PC-3 (cell line): ENCODE measurements at regions not wholly inside any gene's neighbourhood (a gene's known extent, or its start where the extent isn't known, plus 50 kb on each side); places are given as distances from the start of the nearest gene placed in this dataset.
A peak's percentile ranks its signal among the peaks of the same experiment; 100 is the strongest.
"Not testable (repeated sequence)": the region's sequence is repeated elsewhere in the genome, so short reads cannot be mapped to it uniquely, and the experiment has no call there.

Source experiments
- ATAC-seq: fragments of 200-7000 bp; cut with Tn5 transposase; 2 replicates; pipeline ENCODE4 v1.9.1; 2020; ENCODE audit warnings: mild to moderate bottlenecking, moderate library complexity
- BruUV-seq: library from RNA; stranded (reverse); fragments of 400-500 nt; replicated peaks from 2 replicates; lab custom pipeline; 2021; lab: Mats Ljungman, UMichigan
- CTCF ChIA-PET: fragments of 300-600 bp; sonication (Branson Sonifier 250); formaldehyde crosslinking; loops from one replicate; lab custom pipeline; 2022; ENCODE audit warnings: antibody characterized with exemption; lab: Charles Lee
- POLR2A ChIA-PET: fragments of 300-600 bp; sonication (Branson Sonifier 250); formaldehyde crosslinking; loops from one replicate; lab custom pipeline; 2022; ENCODE audit warnings: antibody characterized with exemption; ENCODE audit not compliant: unreplicated experiment; lab: Charles Lee
- DNase-seq: peaks from one replicate; pipeline ENCODE4 v3.0.0-alpha.2; 2015
- H2AFZ ChIP-seq: fragments of 300-600 bp; sonication (generic); 2 replicates; pipeline ENCODE4 v1.6.0; 2016; ENCODE audit warnings: antibody characterized with exemption, low read length
- H3F3A ChIP-seq: fragments of 300-600 bp; sonication (generic); one replicate; pipeline ENCODE4 v1.6.0; 2017; ENCODE audit warnings: antibody characterized with exemption, low read length, control low read depth, mild to moderate bottlenecking; ENCODE audit not compliant: unreplicated experiment
- H3K27ac ChIP-seq: fragments of 300-600 bp; sonication (generic); 2 replicates; pipeline ENCODE4 v1.5.1; 2016; ENCODE audit warnings: mild to moderate bottlenecking, low read length
- H3K27me3 ChIP-seq: fragments of 300-600 bp; sonication (generic); 2 replicates; pipeline ENCODE4 v1.6.1; 2016; ENCODE audit warnings: low read length, mixed read lengths
- H3K36me3 ChIP-seq: fragments of 300-600 bp; sonication (generic); 2 replicates; pipeline ENCODE4 v1.6.1; 2016; ENCODE audit warnings: low read depth, mixed run types, low read length, mixed read lengths
- H3K4me1 ChIP-seq: fragments of 300-600 bp; sonication (generic); 2 replicates; pipeline ENCODE4 v1.5.1; 2016; ENCODE audit warnings: low read length; ENCODE audit not compliant: insufficient read depth
- H3K4me2 ChIP-seq: fragments of 300-600 bp; sonication (generic); 2 replicates; pipeline ENCODE4 v1.6.0; 2016; ENCODE audit warnings: low read length
- H3K4me3 ChIP-seq: fragments of 300-600 bp; sonication (generic); 2 replicates; pipeline ENCODE4 v1.5.1; 2016; ENCODE audit warnings: mild to moderate bottlenecking, low read length, mixed read lengths
- H3K79me2 ChIP-seq: fragments of 300-600 bp; sonication (generic); 2 replicates; pipeline ENCODE4 v1.6.1; 2017; ENCODE audit warnings: low read length, mixed read lengths
- H3K9ac ChIP-seq: fragments of 300-600 bp; sonication (generic); 2 replicates; pipeline ENCODE4 v1.6.0; 2016; ENCODE audit warnings: mild to moderate bottlenecking, low read length
- H3K9me2 ChIP-seq: fragments of 300-600 bp; sonication (generic); replicated peaks from 2 replicates; pipeline ENCODE4 v1.6.1; 2016; ENCODE audit warnings: mixed run types, low read length, mixed read lengths
- H3K9me3 ChIP-seq: fragments of 300-600 bp; sonication (generic); 2 replicates; pipeline ENCODE4 v1.6.1; 2016; ENCODE audit warnings: low read length, mixed read lengths
- H4K20me1 ChIP-seq: fragments of 300-600 bp; sonication (generic); 2 replicates; pipeline ENCODE4 v1.6.1; 2016; ENCODE audit warnings: low read length, mixed read lengths
- EZH2 ChIP-seq: fragments of 300-600 bp; sonication (generic); IDR thresholded peaks from one replicate; pipeline ENCODE4 v1.6.1; 2017; ENCODE audit warnings: antibody characterized with exemption, mild to moderate bottlenecking, low read length; ENCODE audit not compliant: unreplicated experiment
- EZH2phosphoT487 ChIP-seq: fragments of 300-600 bp; sonication (generic); IDR thresholded peaks from 2 replicates; pipeline ENCODE4 v1.6.1; 2018; ENCODE audit warnings: mild to moderate bottlenecking, antibody characterized with exemption, low read length, borderline replicate concordance
- intact Hi-C: fragments of 100-400 bp; cut with micrococcal nuclease; formaldehyde crosslinking; loops from 2 replicates; pipeline ENCODE4 v1.9.0; 2023
- TF ChIP-seq, protein P1 (sequence below): fragments of 300-600 bp; sonication (generic); conservative IDR thresholded peaks from 2 replicates; pipeline ENCODE4 v1.5.1; 2017; ENCODE audit warnings: antibody characterized with exemption, low read depth, mild to moderate bottlenecking, low read length

- no peak overlapping the region for H2AFZ ChIP-seq
- CTCF ChIA-PET = no interaction called here
- no peak overlapping the region for H3K4me2 ChIP-seq
These were observed 166.1 kb downstream of the THBS2 start for GRCh38 chr6:169087443-169088041.

DNA sequence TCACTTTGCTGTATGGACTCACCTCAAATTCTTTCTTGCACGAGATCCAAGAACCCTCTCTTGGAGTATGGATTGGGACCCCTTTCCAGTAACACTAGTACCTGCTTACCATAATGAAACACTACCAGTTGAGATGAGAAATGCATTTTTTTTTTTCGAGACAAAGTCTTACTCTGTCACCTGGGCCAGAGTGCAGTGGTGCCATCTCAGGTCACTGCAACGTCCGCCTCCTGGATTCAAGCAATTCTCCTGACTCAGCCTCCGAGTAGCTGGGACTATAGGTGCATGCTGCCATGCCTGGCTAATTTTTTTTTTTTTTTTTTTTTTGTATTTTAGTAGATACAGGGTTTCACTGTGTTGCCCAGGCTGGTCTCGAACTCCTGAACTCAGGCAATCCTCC is 167.0 kb downstream of the THBS2 start:
- H2AFZ ChIP-seq, H3K27ac ChIP-seq, POLR2A ChIA-PET, H3K4me1 ChIP-seq, H3K9me3 ChIP-seq, intact Hi-C loops, DNase-seq, H3K9me2 ChIP-seq, H4K20me1 ChIP-seq, H3K9ac ChIP-seq, CTCF ChIA-PET, H3F3A ChIP-seq, H3K4me2 ChIP-seq, H3K79me2 ChIP-seq, H3K4me3 ChIP-seq, BruUV-seq, H3K27me3 ChIP-seq, ATAC-seq, H3K36me3 ChIP-seq: not testable (repeated sequence)

More at GRCh38 chr6:169087443-169088041, 166.1 kb downstream of the THBS2 start:
- H3K4me3 ChIP-seq = no peak overlapping the region
- no peaks in the 10 kb centered on the region for H3K36me3 ChIP-seq
- no peak overlapping the region for H3K9ac ChIP-seq
- no peaks in the 10 kb centered on the region for H3K27me3 ChIP-seq
- no peak for TF ChIP-seq EZH2
- TF ChIP-seq EZH2phosphoT487 = no peak
- TF ChIP-seq, protein P1, sequence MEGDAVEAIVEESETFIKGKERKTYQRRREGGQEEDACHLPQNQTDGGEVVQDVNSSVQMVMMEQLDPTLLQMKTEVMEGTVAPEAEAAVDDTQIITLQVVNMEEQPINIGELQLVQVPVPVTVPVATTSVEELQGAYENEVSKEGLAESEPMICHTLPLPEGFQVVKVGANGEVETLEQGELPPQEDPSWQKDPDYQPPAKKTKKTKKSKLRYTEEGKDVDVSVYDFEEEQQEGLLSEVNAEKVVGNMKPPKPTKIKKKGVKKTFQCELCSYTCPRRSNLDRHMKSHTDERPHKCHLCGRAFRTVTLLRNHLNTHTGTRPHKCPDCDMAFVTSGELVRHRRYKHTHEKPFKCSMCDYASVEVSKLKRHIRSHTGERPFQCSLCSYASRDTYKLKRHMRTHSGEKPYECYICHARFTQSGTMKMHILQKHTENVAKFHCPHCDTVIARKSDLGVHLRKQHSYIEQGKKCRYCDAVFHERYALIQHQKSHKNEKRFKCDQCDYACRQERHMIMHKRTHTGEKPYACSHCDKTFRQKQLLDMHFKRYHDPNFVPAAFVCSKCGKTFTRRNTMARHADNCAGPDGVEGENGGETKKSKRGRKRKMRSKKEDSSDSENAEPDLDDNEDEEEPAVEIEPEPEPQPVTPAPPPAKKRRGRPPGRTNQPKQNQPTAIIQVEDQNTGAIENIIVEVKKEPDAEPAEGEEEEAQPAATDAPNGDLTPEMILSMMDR = no peak
- H3K27ac ChIP-seq = no peak overlapping the region
- POLR2A ChIA-PET = no interaction called here
- peaks cover 3% of the 10 kb centered on the region; the same call in 1 of the 2 replicates for H3K4me1 ChIP-seq
- no peaks in the 10 kb centered on the region for H3K79me2 ChIP-seq
- DNase-seq (no peak), ATAC-seq (no peak)
- H3K9me3 ChIP-seq = no peaks in the 10 kb centered on the region
- no peaks in the 10 kb centered on the region for H3K9me2 ChIP-seq
- intact Hi-C loops = no loop called here
- no peaks in the 10 kb centered on the region for H3F3A ChIP-seq
- BruUV-seq = no TSS peak
- H4K20me1 ChIP-seq = no peaks in the 10 kb centered on the region

DNA sequence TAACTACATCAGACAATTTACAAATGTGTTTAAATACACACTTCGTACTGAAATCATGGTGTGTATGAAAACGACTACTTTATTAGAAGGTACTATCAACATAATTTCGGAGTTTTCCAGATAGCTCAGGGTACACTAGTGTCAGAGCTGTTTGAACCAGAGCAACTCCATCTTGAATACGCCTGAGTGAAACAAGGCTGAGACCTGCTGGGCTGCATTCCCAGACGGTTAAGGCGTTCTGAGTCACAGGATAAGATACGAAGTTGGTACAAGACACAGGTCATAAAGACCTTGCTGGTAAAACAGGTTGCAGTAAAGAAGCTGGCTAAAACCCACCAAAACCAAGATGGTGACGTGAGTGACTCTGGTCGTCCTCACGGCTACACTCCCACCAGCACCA is 167.6 kb downstream of the THBS2 start:
- ChIA-PET CTCF (no interaction called here), POLR2A (no interaction called here)
- DNase-seq (peak; percentile 61), ATAC-seq (no peak)
- Histone ChIP-seq H4K20me1 (no peaks in the 10 kb centered on the region), H2AFZ (0 out of 2 replicates have a peak overlapping the region, but pooled peaks have one; percentile 6), H3K9me2 (no peaks in the 10 kb centered on the region), H3K27ac (no peak overlapping the region), H3K27me3 (no peaks in the 10 kb centered on the region), H3K4me2 (no peak overlapping the region), H3K79me2 (no peaks in the 10 kb centered on the region), H3K36me3 (no peaks in the 10 kb centered on the region), H3K9ac (no peak overlapping the region), H3K9me3 (no peaks in the 10 kb centered on the region), H3K4me3 (no peak overlapping the region), H3K4me1 (peaks cover 3% of the 10 kb centered on the region; the same call in 1 of the 2 replicates), H3F3A (no peaks in the 10 kb centered on the region)
- no TSS peak for BruUV-seq
- no peak for TF ChIP-seq EZH2phosphoT487
- TF ChIP-seq EZH2 = no peak
- TF ChIP-seq, protein P1 = no peak
- intact Hi-C loops = no loop called here
